Left cardiac atrium (tissue), 4 donors: ENCODE measurements at regions not wholly inside any gene's neighbourhood (a gene's known extent, or its start where the extent isn't known, plus 50 kb on each side); places are given as distances from the start of the nearest gene placed in this dataset.

Experiments used
- ATAC-seq, 2 donors: fragments of 200-7000 bp; cut with Tn5 transposase; one replicate each; pipeline ENCODE4 v1.9.1; 2020; ENCODE audit warnings: mild to moderate bottlenecking in 2 of 2, moderate library complexity in 2 of 2
- DNase-seq: peaks from one replicate; pipeline ENCODE4 v3.0.0-alpha.2; 2020
- intact Hi-C, 2 donors: fragments of 100-400 bp; cut with DNase I; formaldehyde crosslinking; loops; one replicate each; pipeline versions ENCODE4 v1.14.1 to v1.15.1; 2022 to 2023
- donor health status: DM: no; HTN: yes; CAD: no.
- donor health status: DM: no; HTN: yes; CAD: no; lungs with severe emphysema.
- donor health status: DM: yes; HTN: yes; CAD: no.
- donor health status: Dilated cardiomyopathy.

- ATAC-seq (no peak), DNase-seq (no peak)
- intact Hi-C loops = no loop called here
These were observed 54.6 kb upstream of the EOLA2 start for GRCh38 chrX:149992918-149993317.

GRCh38 chrX:149993989-149994388 lies 55.7 kb upstream of the EOLA2 start:
- intact Hi-C loops = no loop called here
- ATAC-seq (no peak), DNase-seq (no peak)

GRCh38 chrX:149996515-149996914 lies 58.2 kb upstream of the EOLA2 start:
- DNase-seq (no peak), ATAC-seq (no peak)
- intact Hi-C loops = no loop called here

GRCh38 chrX:150005027-150005426 lies 66.7 kb upstream of the EOLA2 start:
- DNase-seq (no peak), ATAC-seq (no peak)
- intact Hi-C loops = no loop called here

GRCh38 chrX:150007356-150007755 lies 69.1 kb upstream of the EOLA2 start:
- ATAC-seq = no peak
- intact Hi-C loops = no loop called here
- no peak for DNase-seq

GRCh38 chrX:150012647-150013381 lies 74.5 kb upstream of the EOLA2 start:
- intact Hi-C loops = no loop called here
- peak in 1 of 2 donors; percentile 44 for ATAC-seq

GRCh38 chrX:150014525-150014924 lies 76.2 kb upstream of the EOLA2 start:
- ATAC-seq (no peak), DNase-seq (no peak)
- intact Hi-C loops = no loop called here

More at GRCh38 chrX:150012647-150013381, 74.5 kb upstream of the EOLA2 start:
- DNase-seq = no peak

GRCh38 chrX:150017868-150018267 lies 79.6 kb upstream of the EOLA2 start:
- ATAC-seq (no peak), DNase-seq (no peak)
- intact Hi-C loops = no loop called here

GRCh38 chrX:150018931-150019361 lies 80.7 kb upstream of the EOLA2 start:
- ATAC-seq (no peak), DNase-seq (no peak)
- intact Hi-C loops = no loop called here

- intact Hi-C loops = no loop called here
- DNase-seq (no peak), ATAC-seq (no peak)
These were observed 90.4 kb upstream of the EOLA2 start for GRCh38 chrX:150028692-150029091.

GRCh38 chrX:150032742-150033141 lies 94.5 kb upstream of the EOLA2 start:
- intact Hi-C loops = no loop called here
- ATAC-seq (peak in 1 of 2 donors; percentile 73), DNase-seq (no peak)

GRCh38 chrX:150034788-150035187 lies 96.5 kb upstream of the EOLA2 start:
- DNase-seq (no peak), ATAC-seq (no peak)
- intact Hi-C loops = no loop called here

GRCh38 chrX:150035531-150035930 lies 97.2 kb upstream of the EOLA2 start:
- intact Hi-C loops = no loop called here
- no peak for ATAC-seq
- no peak for DNase-seq

- DNase-seq = peak; percentile 27
- intact Hi-C loops = no loop called here
- peak in 1 of 2 donors; percentile 48 for ATAC-seq
These were observed 97.9 kb upstream of the EOLA2 start for GRCh38 chrX:150036181-150036580.

- no peak for ATAC-seq
- DNase-seq = no peak
- intact Hi-C loops = no loop called here
These were observed 98.3 kb upstream of the EOLA2 start for GRCh38 chrX:150036641-150037040.

- no peak for ATAC-seq
- DNase-seq = no peak
- intact Hi-C loops = no loop called here
These were observed 98.8 kb upstream of the EOLA2 start for GRCh38 chrX:150037041-150037440.

GRCh38 chrX:150038315-150038714 lies 100.0 kb upstream of the EOLA2 start:
- no peak for ATAC-seq
- intact Hi-C loops = no loop called here
- DNase-seq = no peak

- no peak for ATAC-seq
- no peak for DNase-seq
- intact Hi-C loops = no loop called here
These were observed 100.8 kb upstream of the EOLA2 start for GRCh38 chrX:150038986-150039599.

GRCh38 chrX:150041208-150041607 lies 102.9 kb upstream of the EOLA2 start:
- DNase-seq = no peak
- ATAC-seq = no peak
- intact Hi-C loops = no loop called here

- intact Hi-C loops = no loop called here
- ATAC-seq = no peak
- DNase-seq = no peak
These were observed 106.3 kb upstream of the EOLA2 start for GRCh38 chrX:150044556-150044955.

GRCh38 chrX:150047818-150048217 lies 109.5 kb upstream of the EOLA2 start:
- intact Hi-C loops = no loop called here
- DNase-seq = no peak
- ATAC-seq = no peak
